GM18511 (cell line): ENCODE measurements at regions not wholly inside any gene's neighbourhood (a gene's known extent, or its start where the extent isn't known, plus 50 kb on each side); places are given as distances from the start of the nearest gene placed in this dataset.
A peak's percentile ranks its signal among the peaks of the same experiment; 100 is the strongest.
"Not testable (repeated sequence)": the region's sequence is repeated elsewhere in the genome, so short reads cannot be mapped to it uniquely, and the experiment has no call there.

Experiments
- ATAC-seq: cut with Tn5 transposase; IDR thresholded peaks from one replicate; pipeline ENCODE4 v1.9.1; 2021; ENCODE audit warnings: mild to moderate bottlenecking, moderate library complexity; ENCODE audit not compliant: unreplicated experiment

DNA sequence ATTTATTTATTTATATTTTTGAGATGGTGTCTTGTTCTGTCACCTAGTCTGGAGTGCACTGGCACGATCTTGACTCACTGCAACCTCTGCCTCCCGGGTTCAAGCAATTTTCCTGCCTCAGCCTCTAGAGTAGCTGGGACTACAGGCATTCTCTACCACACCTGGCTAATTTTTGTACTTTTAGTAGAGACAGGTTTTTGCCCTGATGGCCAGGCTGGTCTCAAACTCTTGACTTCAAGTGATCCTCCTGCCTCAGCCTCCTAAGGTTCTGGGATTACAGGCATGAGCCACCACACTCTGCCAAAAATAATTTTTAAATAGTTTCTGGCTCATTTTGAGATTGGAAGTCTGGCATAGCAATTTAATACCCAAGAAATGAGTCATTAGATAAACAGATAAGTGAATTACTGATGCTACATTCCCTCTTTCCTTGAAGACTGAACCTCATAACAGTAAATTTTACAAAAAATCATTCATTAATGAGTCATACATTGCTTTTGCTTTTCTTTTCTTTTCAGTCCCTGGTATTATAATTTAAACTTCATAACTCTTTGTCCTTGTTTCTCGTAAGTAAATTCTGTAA lies 881.6 kb upstream of the PIK3C3 start:
- no peak for ATAC-seq

- ATAC-seq: no peak
These were observed 882.1 kb upstream of the PIK3C3 start for GRCh38 chr18:41072946-41073345.

DNA sequence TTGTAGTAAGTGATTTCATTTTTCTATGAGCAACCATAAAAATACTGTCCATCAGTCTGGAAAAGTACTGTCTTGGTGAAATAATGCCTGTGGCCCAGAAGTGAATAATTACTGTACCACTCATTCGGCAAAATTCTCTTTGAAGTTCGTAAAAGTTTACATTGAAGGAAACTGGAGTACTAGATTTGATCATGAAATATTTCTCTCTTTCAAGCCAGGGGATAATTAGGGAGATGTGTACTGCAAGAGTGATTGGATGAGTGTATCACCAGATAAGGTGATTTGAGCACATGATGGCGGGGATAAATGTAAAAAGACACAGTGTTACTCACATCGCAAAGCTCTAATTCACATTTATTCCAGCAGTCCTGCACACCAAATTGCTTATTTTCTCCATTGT lies 883.2 kb upstream of the PIK3C3 start:
- no peak for ATAC-seq

DNA sequence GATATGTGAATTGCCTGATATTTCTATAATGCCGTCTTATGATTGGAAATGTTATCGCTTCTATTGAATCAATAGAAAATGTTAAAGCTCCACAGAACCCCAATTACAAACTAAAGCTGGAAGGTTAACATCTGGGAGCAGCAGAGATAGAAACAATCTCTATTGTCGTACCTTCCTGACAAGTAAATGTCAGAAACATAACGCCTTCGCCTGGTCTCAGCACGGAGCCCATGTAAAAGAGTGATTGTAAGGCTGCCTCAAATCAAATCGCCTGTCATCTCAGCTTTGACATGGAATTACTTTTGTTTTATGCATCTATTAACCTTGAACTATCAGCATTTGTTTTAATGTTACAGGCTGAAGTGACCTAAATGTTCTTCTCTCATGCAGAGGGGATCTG lies 885.9 kb upstream of the PIK3C3 start:
- ATAC-seq: no peak

DNA sequence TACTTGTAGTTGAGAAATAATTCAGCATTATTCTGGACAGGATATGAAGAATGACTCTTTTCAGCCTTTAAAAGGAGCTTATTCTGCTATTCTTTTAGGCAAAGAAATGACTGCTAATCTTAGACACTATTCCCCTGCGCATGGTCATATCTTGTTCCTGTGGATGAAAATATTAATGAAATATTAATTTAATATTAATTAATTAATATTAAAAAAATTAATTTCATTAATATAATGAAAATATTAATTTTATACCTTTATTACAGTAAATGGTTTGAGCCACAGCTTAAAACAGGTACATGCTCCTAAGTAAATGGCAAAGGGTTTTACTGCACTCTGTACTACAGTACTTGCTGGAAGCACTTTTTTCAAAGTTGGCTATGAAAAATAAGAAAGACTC lies 890.1 kb upstream of the PIK3C3 start:
- no peak for ATAC-seq

- no peak for ATAC-seq
These were observed 894.1 kb upstream of the PIK3C3 start for GRCh38 chr18:41060967-41061366.

DNA sequence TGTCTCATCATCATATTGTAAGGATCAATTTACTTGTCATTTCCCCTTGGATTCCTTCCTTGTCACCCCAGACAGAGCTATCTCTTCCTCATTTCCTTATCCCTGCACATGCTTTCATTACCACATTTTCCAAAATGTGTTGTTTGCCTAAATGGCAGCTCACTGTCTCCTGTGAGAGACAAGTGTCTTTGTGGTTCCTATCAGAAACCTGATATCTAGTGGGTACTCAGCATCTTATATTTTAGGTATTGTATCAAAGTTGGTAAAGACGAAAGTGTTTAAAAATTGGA lies 896.0 kb upstream of the PIK3C3 start:
- no peak for ATAC-seq

DNA sequence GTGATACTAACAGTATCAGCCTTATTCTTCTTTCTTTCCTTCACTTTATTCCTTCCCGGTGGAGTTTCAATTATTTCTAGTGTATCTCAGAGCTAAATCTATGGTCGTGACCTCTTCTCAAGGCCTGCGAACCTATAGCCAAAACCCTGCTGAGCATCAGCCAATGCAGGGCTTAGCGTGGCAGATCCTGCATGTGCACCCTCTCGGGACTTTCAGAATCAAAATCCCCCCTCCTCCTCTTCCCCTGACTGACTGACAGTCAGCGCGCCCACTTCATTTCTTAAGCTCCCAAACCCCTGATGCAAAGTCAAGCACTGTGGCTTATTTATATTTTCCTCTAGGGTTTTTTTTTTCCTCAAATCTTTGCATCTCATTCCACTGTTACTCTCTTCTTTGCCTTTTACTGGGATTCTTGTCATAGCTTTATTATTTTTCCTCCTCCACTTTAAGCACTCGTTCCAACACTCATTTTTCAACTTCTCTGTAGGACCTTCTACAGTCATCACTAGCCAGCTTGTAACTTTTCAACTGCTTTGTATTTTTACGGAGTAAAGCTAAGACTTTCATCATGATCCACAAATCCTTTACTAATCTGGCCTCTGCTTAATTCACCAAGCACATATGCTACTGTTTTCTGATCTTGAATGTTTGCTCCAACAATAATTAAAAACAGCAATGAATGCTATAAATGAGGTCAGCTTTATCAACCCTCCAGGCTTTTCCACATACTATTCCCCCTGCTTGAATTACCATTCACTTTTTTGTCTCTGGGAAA lies 896.5 kb upstream of the PIK3C3 start:
- no peak for ATAC-seq

GRCh38 chr18:41052625-41053024 lies 902.4 kb upstream of the PIK3C3 start:
- ATAC-seq: no peak

GRCh38 chr18:41046250-41046649 lies 908.8 kb upstream of the PIK3C3 start:
- not testable (repeated sequence) for ATAC-seq

- ATAC-seq: no peak
These were observed 911.2 kb upstream of the PIK3C3 start for GRCh38 chr18:41043876-41044275.

DNA sequence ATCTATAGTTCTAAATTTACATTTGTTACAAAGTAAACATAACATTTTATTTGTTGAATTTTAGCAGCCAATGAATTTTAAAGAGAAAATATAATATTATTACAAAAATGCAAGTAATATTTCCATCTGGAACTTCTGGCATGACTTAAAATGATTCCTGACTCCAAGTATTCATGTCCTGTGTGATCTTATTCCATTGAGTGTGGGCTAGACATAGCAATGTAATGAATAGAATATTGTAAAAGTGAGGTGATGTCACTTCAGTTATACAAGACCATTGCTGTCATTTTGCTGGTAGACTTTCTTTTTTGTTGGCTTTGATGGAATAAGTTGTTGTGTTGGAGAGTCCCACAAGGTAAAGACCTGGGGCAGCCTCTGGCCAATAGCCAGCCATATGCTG lies 912.2 kb upstream of the PIK3C3 start:
- no peak for ATAC-seq

DNA sequence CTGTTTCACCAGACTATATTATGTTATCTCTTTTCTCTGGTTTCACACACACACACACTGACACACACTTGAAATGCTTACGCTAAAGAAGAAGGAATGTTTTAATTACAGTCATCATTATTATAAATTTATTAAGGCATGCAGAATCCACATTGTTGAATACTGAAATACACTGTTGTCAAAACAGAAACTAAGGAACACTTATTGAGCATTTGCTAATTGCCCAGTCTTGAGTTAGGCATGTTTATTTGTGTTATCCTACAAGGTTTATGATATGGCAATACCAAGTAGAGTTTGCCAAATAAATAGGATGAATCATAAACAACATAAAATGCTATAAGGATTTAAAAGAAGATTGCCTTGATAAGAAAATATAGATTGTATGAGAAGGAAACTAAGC lies 917.0 kb upstream of the PIK3C3 start:
- ATAC-seq: no peak

- ATAC-seq: no peak
These were observed 918.7 kb upstream of the PIK3C3 start for GRCh38 chr18:41036346-41036745.

GRCh38 chr18:41034413-41034812 lies 920.6 kb upstream of the PIK3C3 start:
- ATAC-seq: no peak

DNA sequence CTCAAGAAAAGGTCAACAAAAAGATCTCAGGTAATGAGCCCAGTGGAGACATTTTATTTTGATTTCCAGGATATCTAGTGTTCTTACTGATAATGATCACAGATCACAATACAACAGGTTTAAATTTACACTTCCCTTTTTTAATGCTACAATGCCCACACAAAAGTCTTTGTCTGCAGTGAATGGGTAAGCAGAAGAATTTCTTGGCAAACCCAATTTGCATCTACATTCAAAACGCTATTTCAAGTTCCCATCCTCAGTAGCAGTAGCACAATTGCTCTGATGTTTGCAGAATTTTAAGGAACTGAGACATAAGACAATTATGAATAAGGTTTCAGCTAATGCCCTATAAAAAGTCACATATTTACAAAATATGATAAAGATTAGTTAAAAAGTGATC lies 929.4 kb upstream of the PIK3C3 start:
- peak; percentile 64 for ATAC-seq

- no peak for ATAC-seq
These were observed 930.2 kb upstream of the PIK3C3 start for GRCh38 chr18:41024792-41025191.

- no peak for ATAC-seq
These were observed 932.5 kb upstream of the PIK3C3 start for GRCh38 chr18:41022484-41022883.

GRCh38 chr18:41021089-41021488 lies 933.9 kb upstream of the PIK3C3 start:
- ATAC-seq: no peak

- ATAC-seq: no peak
These were observed 942.8 kb upstream of the PIK3C3 start for GRCh38 chr18:41012194-41012593.

DNA sequence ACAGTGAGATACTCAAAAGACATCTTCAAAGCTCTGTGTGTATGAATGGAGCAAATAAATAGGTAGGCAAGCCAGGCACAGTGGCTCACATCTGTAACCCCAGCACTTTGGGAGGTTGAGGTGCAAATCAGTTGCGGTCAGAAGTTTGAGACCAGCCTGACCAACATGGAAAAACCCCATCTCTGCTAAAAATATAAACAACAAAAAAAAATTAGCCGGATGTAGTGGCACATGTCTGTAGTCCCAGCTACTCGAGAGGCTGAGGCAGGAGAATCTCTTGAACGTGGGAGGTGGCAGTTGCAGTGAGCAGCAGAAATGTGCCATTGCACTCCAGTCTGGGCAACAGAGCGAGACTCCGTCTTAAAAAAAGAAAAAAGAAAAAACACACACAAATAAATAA lies 945.1 kb upstream of the PIK3C3 start:
- ATAC-seq: no peak

GRCh38 chr18:41004324-41004723 lies 950.7 kb upstream of the PIK3C3 start:
- no peak for ATAC-seq

- no peak for ATAC-seq
These were observed 959.5 kb upstream of the PIK3C3 start for GRCh38 chr18:40995529-40995928.
